ENCODE measurements at regions not wholly inside any gene's neighbourhood (a gene's known extent, or its start where the extent isn't known, plus 50 kb on each side); places are given as distances from the start of the nearest gene placed in this dataset.
A peak's percentile ranks its signal among the peaks of the same experiment; 100 is the strongest.

GRCh38 chr7:22909917-22910316 lies 87.3 kb upstream of the TOMM7 start:
- no peak for DNase-seq (ENCODE audit: unreplicated experiment)
- ChIA-PET POLR2A (no interaction called here), CTCF (no interaction called here)
- no peaks in the 10 kb centered on the region for H3K36me3 Mint-ChIP-seq (ENCODE audit: insufficient read depth, unreplicated experiment)
- no peak for TF ChIP-seq CTCF (IDR thresholded peaks at IDR 0.05; ENCODE audit: unreplicated experiment)
- no TSS peak for BruUV-seq (replicated peaks)
- peaks cover 11% of the 10 kb centered on the region for H3K9me3 Mint-ChIP-seq (ENCODE audit: unreplicated experiment)
- intact Hi-C loops (cut with micrococcal nuclease) = no loop called here
- H3K4me3 Mint-ChIP-seq (ENCODE audit: unreplicated experiment) = no peak overlapping the region
- H3K4me1 Mint-ChIP-seq (ENCODE audit: insufficient read depth, unreplicated experiment) = no peaks in the 10 kb centered on the region
- no peak overlapping the region for H3K27ac Mint-ChIP-seq (ENCODE audit: low read depth, unreplicated experiment)
- H3K27me3 Mint-ChIP-seq (ENCODE audit: insufficient read depth, unreplicated experiment) = no peaks in the 10 kb centered on the region

- no peak overlapping the region for H3K27ac Mint-ChIP-seq (ENCODE audit: low read depth, unreplicated experiment)
- H3K4me1 Mint-ChIP-seq (ENCODE audit: insufficient read depth, unreplicated experiment) = no peaks in the 10 kb centered on the region
- H3K9me3 Mint-ChIP-seq (ENCODE audit: unreplicated experiment) = no peaks in the 10 kb centered on the region
- no peak overlapping the region for H3K4me3 Mint-ChIP-seq (ENCODE audit: unreplicated experiment)
- BruUV-seq (replicated peaks) = no TSS peak
- ChIA-PET CTCF (interaction anchor here (1.2 kb wide), 1 partner anchor 45 kb away, joined by 3 read pairs; no protein-coding TSS in a partner anchor), POLR2A (interaction anchor here (0.7 to 1.6 kb wide), 3 partner anchors 11 to 48 kb away, joined by 3 to 10 read pairs (median 4); no protein-coding TSS in a partner anchor)
- DNase-seq (ENCODE audit: unreplicated experiment) = no peak
- no peak for TF ChIP-seq CTCF (IDR thresholded peaks at IDR 0.05; ENCODE audit: unreplicated experiment)
- intact Hi-C loops (cut with micrococcal nuclease) = no loop called here
- no peaks in the 10 kb centered on the region for H3K36me3 Mint-ChIP-seq (ENCODE audit: insufficient read depth, unreplicated experiment)
- H3K27me3 Mint-ChIP-seq (ENCODE audit: insufficient read depth, unreplicated experiment) = no peaks in the 10 kb centered on the region
Observed at GRCh38 chr7:22907805-22908204, 85.2 kb upstream of the TOMM7 start.

GRCh38 chr7:22900784-22901183 lies 78.1 kb upstream of the TOMM7 start:
- no peak overlapping the region for H3K27ac Mint-ChIP-seq (ENCODE audit: low read depth, unreplicated experiment)
- H3K36me3 Mint-ChIP-seq (ENCODE audit: insufficient read depth, unreplicated experiment) = no peaks in the 10 kb centered on the region
- BruUV-seq (replicated peaks) = no TSS peak
- no peaks in the 10 kb centered on the region for H3K27me3 Mint-ChIP-seq (ENCODE audit: insufficient read depth, unreplicated experiment)
- TF ChIP-seq CTCF (IDR thresholded peaks at IDR 0.05; ENCODE audit: unreplicated experiment) = no peak
- CTCF ChIA-PET = no interaction called here
- intact Hi-C loops (cut with micrococcal nuclease) = no loop called here
- POLR2A ChIA-PET = interaction anchor here (0.6 to 1.4 kb wide), 3 partner anchors 10 to 21 kb away, joined by 3 to 4 read pairs (median 3); no protein-coding TSS in a partner anchor
- no peak overlapping the region for H3K4me3 Mint-ChIP-seq (ENCODE audit: unreplicated experiment)
- DNase-seq (ENCODE audit: unreplicated experiment) = peak; percentile 10
- no peaks in the 10 kb centered on the region for H3K9me3 Mint-ChIP-seq (ENCODE audit: unreplicated experiment)
- H3K4me1 Mint-ChIP-seq (ENCODE audit: insufficient read depth, unreplicated experiment) = peaks cover 7% of the 10 kb centered on the region

GRCh38 chr7:22900101-22900500 lies 77.5 kb upstream of the TOMM7 start:
- TF ChIP-seq CTCF (IDR thresholded peaks at IDR 0.05; ENCODE audit: unreplicated experiment) = no peak
- ChIA-PET CTCF (interaction anchor here (0.9 kb wide), 1 partner anchor 118 kb away, joined by 3 read pairs; no protein-coding TSS in a partner anchor), POLR2A (interaction anchor here (1.4 kb wide), 2 partner anchors 12 to 22 kb away, joined by 3 to 4 read pairs; no protein-coding TSS in a partner anchor)
- DNase-seq (ENCODE audit: unreplicated experiment) = no peak
- no peak overlapping the region for H3K4me3 Mint-ChIP-seq (ENCODE audit: unreplicated experiment)
- no peaks in the 10 kb centered on the region for H3K36me3 Mint-ChIP-seq (ENCODE audit: insufficient read depth, unreplicated experiment)
- H3K27me3 Mint-ChIP-seq (ENCODE audit: insufficient read depth, unreplicated experiment) = no peaks in the 10 kb centered on the region
- H3K27ac Mint-ChIP-seq (ENCODE audit: low read depth, unreplicated experiment) = no peak overlapping the region
- intact Hi-C loops (cut with micrococcal nuclease) = no loop called here
- no peaks in the 10 kb centered on the region for H3K9me3 Mint-ChIP-seq (ENCODE audit: unreplicated experiment)
- H3K4me1 Mint-ChIP-seq (ENCODE audit: insufficient read depth, unreplicated experiment) = peaks cover 7% of the 10 kb centered on the region
- no TSS peak for BruUV-seq (replicated peaks)

Data from MCF 10A (cell line).